ENCODE measurements at regions not wholly inside any gene's neighbourhood (a gene's known extent, or its start where the extent isn't known, plus 50 kb on each side); places are given as distances from the start of the nearest gene placed in this dataset.

- TF ChIP-seq CTCF (IDR thresholded peaks at IDR 0.05; ENCODE audit: extremely low read depth in 1 of 2, insufficient read depth in 1 of 2, low read depth in 1 of 2, low read length in 2 of 2) (no peak), POLR2AphosphoS5 (IDR thresholded peaks at IDR 0.05; ENCODE audit: insufficient read depth, low read depth, low read length) (no peak), MAX (IDR thresholded peaks at IDR 0.05; ENCODE audit: insufficient read depth, insufficient read length) (no peak), JUN (IDR thresholded peaks at IDR 0.05; ENCODE audit: borderline replicate concordance, insufficient read depth, insufficient read length, low read depth) (no peak), FOS (IDR thresholded peaks at IDR 0.05; ENCODE audit: borderline replicate concordance, insufficient read depth, low read length) (no peak), POLR2A (IDR thresholded peaks at IDR 0.05; ENCODE audit: low read depth, low read length) (no peak)
Observed at GRCh38 chr13:36601186-36601585, 72.6 kb upstream of the SERTM1 start.
